Left renal pelvis (tissue), 4 donors: ENCODE measurements at regions not wholly inside any gene's neighbourhood (a gene's known extent, or its start where the extent isn't known, plus 50 kb on each side); places are given as distances from the start of the nearest gene placed in this dataset.

Source experiments
- DNase-seq, 4 donors: peaks; one replicate each; pipeline ENCODE4 v3.0.0-alpha.2; 2013; ENCODE audit warnings: low read depth in 4 of 4, low spot score in 3 of 4

DNA sequence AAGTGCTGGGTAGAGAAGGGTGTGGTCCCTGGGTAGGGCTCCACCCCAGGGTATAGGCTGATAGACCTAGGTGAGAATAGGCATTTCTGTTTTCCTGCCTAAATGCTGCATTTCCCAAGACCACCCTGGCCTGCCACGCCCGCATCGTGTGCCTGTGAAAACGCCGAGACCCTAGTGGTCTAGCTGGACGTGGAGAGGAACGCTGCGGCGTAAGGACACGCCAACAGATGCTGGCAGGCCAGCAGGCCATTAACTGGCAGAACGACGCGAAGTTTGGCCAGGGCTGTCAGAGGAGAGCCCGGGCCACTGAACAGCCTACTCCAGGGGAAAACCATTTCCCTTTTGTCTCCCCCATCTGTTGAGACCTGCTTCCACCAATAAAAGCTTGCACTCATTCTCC, 373.2 kb upstream of the FIGN start:
- no peak for DNase-seq

DNA sequence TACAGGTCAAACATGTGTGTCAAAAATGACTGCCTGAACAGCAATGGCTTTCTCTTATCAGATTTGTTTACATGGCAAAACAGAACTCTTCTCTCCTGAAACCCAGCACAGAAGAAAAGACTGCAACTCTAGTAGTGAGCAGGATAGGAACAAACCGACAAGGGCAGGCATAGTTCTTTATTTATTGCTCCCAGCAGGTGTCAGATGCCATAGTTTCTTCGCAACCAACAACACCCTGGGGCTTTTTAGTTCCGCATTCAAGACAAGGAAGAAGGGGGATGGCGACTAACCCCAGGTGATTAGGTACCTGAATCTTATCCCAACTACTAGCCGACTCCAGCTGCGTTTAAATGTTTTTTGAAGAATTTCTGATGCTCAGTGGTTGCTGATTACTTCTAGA, 367.5 kb upstream of the FIGN start:
- DNase-seq, result no peak

DNA sequence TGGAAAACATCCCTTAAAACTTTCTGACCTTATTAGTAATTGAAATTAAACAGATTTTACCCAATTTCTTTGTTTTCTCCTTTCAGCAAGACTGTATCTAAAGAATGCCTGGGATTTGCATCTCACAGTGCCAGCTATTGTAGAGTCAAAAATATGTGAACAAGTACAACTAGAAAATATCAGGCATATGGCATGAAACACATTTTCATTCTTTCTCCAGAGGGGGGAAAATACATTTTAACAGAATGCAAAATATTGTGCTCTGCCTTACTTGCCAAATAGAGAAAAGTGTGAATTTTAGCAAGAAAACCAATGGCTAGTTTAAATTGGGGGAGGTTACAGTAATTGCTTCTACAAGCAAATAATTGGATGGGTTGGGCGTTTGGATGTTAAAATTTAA, 366.6 kb upstream of the FIGN start:
- no peak for DNase-seq

DNA sequence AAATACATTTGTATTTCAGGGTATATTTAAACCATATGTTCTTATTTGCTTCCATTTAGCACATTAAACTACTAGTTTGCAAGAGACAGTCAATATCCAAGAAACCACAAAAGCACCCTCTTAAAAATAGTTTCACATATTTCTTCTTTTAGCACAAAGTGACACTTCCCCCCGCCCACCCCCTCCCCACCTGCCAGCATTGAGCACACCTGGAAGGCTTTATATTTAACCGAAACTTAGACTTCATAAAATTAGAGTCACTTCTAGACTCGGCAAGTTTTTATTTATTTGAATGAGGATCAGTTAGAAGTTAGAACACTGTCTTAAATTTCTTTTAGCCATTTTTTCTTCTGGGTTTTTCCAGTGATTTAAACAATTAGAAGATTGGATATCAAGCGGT, 355.9 kb upstream of the FIGN start:
- DNase-seq, result no peak

DNA sequence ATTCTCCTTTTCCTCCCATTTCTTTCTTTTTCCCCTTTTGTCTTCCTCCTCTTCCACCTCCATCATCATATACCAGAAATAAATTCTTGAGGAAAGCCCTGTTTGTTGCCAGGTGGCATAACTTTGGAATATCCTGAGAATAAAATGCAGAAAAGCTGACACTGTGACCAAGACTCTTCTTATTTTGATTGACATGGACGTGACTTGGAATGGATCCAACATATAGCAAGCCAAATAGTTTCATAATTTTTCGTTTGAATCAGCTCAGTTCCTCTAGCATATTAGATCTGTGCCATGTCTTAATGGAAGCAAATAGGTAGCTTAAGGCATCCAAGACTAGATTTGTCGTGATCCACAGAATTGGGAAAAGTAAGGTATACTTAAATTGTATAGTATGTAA, 354.7 kb upstream of the FIGN start:
- no peak for DNase-seq

DNA sequence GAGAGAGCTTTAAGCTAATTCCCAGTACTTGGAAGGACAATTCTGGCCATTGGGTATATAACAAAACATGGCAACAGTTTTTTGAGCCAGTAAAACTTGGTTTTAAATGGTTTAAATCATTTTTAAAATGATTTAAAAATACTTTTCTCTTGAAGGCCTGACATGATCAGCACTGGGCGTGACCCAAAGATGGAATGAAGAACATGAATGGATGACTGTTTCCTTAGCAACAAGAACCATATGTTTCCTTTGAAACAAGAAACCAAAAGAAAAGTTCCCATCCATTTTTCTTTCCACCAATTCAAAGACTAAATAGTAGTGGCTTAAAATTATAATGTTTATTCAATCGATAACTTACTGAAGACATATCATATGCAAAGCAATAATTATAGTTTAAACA, 348.3 kb upstream of the FIGN start:
- DNase-seq, result no peak

DNA sequence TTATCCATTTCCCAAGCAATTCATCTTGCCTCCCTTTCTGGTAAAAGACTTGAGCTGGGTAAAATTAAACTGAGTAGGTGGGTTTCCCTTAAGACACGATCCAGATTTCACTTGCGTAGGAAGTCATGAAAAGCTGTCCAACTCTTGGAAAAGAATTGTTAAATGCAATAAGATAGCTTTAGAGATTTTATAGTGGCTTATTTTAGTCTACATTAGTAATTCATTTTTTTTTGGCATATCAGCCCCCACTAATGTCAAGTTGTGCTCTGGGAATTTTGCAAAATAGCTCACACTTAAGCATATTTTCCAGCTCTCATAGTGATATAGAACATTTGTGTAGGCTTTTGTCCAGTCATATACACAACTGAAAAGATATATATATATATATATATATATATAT, 344.7 kb upstream of the FIGN start:
- no peak for DNase-seq

DNA sequence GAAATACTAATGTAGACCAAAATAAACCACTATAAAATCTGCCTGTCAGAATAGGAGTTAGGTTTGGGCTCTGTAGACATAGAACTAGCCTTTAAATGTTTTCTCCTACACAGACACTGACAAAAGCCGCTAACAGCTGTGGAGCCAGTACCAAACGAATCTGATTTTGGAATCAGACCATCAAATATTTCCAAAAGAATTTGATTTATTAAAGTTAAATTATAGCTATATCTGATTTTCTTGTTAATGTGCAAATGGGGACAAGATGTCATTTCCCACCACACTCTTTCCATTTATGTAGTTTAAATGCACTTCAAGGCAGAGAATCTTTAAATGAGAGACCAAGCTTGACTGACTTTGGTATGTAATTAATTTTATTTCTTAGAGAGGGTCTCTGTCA, 343.4 kb upstream of the FIGN start:
- no peak for DNase-seq

DNA sequence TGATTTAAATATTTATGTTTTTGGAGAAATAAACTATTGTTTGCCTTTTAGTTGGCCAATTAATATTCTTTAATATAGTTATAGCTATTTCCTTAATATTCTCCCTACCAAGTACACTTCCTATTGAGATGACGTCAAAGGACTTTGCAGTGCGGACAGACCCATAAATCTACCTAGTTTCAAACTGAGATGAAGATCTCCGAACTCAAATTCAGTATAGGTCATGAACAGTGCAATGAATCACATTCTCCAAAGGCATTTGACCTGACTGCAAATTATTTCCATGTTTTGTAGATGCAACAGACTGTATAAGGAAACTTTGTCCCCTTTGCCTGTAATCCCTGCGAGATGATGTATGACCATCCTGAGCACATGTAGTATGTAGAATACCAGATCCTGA, 342.6 kb upstream of the FIGN start:
- no peak for DNase-seq

DNA sequence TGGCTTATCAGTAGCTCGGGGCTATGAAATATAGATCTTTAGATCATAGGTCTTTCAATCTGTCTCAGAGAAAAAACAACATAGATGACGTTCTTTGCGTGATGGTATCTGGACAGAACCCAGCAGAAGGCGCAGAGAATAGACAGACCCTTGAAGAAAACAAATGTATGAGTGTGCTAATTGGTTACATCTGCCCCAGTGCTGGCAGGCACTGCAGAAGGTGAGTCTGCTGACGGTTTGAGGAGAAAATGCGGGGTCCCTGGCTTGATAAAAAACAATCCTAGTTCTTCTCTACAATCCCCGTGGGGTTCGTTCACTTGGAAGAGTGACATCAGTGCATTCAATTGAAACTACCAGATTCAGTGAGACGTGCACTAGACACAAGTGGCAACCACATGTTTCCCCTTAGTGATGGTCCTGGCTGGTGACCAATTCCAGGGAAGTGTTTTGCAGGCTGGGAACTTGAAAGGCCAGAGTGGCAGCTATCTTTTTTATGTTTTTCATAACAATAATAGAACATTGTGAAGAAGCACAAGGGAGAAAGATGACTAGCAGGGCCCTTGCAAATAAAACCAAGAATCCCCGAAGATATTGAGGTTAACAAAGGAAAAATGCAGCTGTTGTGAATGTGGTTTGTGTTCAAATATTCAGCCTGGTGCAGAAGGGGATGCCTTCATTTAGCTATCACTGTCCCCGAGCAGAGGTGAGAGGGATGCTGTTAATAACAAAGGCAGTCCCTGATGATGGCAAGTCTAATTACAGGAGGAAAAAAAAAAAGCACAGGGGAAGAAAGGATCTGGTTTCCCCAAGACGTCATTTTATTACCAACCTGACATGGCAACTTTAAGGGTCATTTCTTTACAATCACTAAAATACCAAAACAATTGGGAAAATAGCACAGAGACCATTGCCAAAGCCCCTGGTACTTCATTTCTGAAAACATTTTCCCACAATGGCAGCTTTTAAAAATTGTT, 337.6 kb upstream of the FIGN start:
- no peak for DNase-seq

DNA sequence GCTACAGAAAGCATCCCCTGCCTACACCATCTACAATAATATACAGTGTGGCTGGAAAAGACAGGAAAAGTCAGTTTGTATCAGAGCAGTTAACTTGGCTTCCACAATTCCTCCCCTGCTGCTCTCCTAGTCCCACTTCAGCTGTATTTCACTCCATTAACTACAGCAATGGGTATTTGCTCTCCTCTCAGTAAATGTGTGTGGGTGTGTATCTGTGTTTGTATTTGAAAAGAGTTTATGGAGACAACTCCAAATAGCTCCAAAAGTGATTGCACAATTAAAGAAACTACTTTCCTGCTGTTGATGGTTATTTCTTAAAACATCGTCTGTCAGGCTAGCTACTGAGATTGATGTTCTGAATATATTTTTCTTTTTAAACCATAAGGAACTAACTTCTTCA, 333.7 kb upstream of the FIGN start:
- DNase-seq, result no peak

DNA sequence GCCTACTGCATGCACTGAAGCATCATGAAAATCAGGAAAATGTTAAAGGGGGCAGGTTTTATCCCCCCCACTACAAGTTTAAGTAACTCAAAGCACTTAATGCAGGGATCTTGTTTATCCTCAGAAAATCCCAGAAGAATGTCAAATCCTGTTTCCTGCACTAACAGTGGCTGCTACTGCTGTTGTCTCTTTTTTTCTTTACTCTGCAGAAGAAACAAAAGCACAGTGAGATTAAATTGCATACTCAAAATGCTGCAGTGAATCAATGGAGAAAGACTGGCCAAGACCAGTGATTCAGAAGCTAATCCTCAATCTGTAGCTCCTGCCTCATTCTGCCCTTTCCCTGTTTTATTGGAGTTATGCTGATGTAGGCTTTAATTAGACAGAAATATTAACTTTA, 332.3 kb upstream of the FIGN start:
- DNase-seq, result no peak

DNA sequence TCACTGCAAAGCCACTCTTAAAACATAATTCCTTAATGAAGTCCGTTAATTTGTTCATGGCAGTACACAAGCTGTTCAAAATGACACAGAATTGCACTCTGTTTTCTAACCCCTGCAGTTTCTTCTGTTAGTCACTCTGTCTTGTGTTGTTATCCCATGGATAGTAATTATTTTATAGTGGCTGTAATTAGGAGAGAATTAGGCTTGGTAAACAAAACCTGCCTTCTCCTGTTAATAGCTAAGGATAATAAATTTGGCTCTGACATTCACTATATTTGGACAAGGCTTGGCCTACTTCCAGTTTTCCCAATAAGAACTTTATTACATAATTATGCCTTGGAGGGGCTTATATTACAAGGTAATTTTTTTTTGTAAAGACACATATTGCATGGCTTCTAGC, 330.3 kb upstream of the FIGN start:
- no peak for DNase-seq

DNA sequence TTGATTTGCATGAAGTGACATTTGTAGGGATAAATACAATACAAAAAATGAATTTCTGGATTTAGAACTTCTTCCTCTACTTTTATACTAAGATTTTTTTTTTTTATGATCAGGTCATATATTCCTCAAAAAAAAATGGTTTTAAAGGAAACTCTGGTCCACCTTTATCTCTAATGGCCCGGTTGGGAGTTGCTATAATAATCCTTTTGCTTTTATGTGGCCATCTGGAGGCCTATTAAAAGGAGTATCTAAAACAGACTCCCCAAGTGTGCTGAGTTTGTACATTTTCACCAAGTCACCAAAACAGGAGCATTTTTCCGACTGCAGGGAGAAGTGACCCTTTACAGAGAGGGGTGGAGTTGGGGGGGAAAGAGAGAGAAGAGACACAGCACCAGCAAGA, 329.2 kb upstream of the FIGN start:
- DNase-seq, result no peak

DNA sequence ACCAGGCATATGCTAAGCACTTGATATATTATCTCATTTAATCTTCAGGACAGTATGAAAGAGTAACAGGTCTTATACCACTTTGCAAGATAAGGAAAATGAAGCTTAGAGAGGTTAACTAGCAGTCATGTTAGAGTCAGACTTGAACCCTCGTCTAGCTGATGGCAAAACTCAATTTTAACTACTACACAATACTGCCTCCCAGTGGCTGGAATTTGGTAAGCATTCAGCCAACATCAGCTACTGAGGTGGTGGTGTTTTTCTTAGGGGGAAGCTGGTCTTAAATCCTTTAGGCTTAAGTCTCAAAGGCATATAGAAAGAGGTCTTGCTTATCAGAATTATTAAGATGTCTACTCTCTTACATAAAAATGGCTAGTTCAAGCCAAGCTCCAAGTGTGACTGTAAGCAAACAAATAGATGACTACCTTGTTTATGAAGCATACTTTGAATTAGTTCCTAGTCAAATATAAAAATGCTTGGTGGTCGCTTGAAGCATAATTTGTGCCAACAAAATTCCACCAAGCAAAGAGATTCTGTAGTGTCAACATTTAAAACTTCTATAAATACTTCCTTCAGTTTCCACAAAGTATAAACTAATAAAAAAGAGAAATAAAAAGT, 325.4 kb upstream of the FIGN start:
- DNase-seq, result no peak

DNA sequence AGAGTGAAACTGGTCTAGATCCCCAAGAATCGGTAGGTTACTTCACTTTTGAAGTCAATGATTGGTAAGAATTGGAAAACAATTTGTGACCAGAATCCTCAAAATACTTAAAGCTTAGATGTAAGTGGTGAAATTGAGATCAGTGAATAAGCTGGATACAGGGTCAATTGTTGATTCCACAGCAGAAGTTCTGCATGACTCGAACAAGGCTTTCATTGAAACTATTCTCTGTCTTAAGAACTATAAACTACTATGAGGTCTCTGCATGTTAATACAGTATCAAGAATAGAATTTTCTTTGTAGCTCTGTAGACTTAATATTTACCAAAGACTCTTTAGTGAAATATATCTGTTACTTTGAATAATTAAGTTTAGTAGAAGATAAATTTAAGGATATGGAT, 324.2 kb upstream of the FIGN start:
- DNase-seq, result no peak

DNA sequence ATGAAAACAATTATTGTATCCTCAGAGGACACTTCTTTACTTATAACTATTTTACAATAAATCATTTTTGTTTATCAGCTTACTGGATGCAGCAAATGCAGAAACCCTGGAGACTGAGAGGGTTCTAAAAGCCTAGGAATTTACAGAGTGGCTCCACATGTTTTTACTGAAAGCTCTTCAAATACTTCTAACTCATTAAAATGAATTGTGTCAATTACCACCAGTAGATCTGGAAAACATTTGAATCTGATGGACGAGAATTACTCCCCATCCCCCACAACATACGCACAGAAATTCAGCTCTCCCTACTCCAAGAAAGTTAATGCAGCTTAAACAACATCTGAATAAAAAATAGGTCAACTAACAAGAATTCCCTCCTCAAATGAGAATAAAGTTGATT, 319.8 kb upstream of the FIGN start:
- no peak for DNase-seq

DNA sequence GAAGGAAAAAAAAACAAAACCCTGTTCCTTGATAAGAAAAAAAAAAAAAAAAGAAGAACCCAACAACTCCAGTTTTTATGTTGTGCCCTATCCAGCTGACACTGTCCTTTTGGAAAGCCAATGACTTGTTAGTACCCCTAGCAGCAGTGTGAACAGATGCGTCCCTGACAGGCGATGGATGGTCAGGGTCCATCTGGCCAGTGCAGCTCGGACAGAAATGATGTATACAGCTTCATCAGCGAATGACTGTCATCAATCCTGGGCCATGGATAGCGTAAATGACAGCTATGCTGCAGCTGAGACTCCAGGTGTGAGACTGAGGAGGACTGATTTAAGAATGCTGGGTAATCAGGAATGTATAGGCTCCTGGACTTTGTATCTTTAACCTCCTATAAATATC, 318.8 kb upstream of the FIGN start:
- DNase-seq, result no peak

DNA sequence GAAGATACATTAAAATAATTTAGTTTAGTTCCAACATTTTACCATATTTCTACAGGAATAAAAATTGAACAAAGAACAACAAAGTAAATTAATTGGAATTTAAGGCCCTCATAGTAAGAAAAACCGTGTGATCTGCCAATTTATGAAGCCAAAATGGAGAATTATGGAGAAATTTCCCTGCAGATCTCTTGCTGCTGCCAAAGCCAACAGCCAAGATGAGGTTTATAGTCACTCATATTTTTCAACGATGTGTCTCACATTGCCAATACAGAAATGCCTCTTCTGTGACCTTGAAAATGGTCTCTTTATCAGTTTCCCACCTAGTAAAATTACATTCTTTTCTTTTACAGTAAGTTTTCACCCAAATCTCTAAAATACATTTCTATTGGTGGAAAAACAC, 317.2 kb upstream of the FIGN start:
- DNase-seq, result no peak

DNA sequence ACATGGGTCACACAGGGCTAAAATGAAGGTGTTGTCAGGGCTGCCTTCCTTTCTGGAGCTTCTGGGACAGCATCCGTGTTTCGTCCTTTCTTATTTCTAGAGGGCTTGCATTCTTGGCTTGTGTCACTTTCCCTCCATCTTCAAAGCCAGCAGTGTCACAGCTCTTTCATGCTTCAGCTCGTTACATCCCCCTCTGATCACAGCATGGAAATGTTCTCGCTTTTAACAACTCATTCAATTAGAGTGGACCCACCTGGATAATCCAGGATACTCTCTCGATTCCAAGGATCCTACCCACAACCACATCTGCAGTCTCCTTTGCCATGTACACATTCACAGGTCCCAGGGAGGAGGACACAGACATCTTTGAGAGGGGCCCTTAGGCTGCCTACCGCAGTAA, 316.2 kb upstream of the FIGN start:
- no peak for DNase-seq

DNA sequence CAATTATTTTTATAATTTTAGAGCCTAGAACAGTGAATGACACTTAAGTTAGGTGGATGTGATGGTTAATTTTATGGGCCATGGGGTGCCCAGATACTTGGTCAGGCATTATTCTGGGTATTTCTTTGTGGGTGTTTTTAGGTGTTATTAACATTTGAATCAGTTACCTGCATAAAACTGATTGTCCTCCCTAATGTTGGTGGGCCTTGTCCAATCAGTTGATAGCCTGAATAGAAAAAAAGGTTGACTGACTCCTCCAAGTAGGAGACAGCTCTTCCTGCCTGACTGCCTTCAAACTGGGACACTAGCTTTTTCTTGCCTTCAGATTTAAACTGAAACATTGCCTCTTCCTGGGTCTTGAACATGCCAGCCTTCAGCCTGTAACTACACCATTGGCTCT, 312.9 kb upstream of the FIGN start:
- DNase-seq, result no peak

DNA sequence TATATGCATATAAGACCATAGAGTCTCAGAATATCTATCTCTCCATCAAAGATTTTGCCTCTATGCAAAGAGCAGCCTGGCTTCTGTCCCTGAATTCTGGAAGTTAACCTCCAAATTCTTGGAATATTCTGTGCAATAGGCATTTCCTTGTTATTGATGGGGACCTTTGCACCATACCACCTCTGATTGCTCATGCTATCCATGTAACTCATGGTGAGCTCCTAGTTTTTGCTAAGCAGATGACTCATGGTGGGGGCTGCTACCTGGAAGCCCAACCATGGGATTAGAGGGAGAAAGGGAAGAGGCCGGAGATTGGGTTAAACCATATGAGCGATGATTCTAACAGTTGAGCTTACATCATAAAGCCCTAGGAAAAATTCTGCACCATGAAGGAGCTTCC, 310.2 kb upstream of the FIGN start:
- no peak for DNase-seq
